ENCODE measurements at regions not wholly inside any gene's neighbourhood (a gene's known extent, or its start where the extent isn't known, plus 50 kb on each side); places are given as distances from the start of the nearest gene placed in this dataset.

DNA sequence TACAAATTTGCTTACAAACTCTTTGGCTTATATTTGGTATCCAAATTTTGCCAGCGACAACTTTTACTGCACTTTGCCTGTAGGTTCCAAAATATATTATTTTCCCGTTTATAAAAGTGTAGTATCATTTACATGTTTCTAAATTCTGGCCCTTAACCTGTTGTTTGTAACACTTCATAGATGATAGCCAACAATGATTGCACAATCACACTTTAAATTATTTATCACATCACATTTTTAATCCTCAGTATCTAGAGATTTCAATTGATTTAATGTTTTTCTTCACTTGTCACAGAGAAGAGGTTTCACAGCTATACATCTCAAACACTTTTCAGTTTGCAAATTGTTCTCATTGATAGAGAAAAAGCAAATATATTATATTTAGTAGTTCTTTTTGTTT is 1151.2 kb upstream of the EYS start (continued):
- TF ChIP-seq, protein P1, sequence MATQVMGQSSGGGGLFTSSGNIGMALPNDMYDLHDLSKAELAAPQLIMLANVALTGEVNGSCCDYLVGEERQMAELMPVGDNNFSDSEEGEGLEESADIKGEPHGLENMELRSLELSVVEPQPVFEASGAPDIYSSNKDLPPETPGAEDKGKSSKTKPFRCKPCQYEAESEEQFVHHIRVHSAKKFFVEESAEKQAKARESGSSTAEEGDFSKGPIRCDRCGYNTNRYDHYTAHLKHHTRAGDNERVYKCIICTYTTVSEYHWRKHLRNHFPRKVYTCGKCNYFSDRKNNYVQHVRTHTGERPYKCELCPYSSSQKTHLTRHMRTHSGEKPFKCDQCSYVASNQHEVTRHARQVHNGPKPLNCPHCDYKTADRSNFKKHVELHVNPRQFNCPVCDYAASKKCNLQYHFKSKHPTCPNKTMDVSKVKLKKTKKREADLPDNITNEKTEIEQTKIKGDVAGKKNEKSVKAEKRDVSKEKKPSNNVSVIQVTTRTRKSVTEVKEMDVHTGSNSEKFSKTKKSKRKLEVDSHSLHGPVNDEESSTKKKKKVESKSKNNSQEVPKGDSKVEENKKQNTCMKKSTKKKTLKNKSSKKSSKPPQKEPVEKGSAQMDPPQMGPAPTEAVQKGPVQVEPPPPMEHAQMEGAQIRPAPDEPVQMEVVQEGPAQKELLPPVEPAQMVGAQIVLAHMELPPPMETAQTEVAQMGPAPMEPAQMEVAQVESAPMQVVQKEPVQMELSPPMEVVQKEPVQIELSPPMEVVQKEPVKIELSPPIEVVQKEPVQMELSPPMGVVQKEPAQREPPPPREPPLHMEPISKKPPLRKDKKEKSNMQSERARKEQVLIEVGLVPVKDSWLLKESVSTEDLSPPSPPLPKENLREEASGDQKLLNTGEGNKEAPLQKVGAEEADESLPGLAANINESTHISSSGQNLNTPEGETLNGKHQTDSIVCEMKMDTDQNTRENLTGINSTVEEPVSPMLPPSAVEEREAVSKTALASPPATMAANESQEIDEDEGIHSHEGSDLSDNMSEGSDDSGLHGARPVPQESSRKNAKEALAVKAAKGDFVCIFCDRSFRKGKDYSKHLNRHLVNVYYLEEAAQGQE (IDR thresholded peaks at IDR 0.05; ENCODE audit: low read depth, low read length), result no peak
- TF ChIP-seq NFIC (IDR thresholded peaks at IDR 0.05; ENCODE audit: low read depth, low read length), result no peak
- no peak for TF ChIP-seq BCLAF1 (IDR thresholded peaks at IDR 0.05)
- TF ChIP-seq, protein P2, sequence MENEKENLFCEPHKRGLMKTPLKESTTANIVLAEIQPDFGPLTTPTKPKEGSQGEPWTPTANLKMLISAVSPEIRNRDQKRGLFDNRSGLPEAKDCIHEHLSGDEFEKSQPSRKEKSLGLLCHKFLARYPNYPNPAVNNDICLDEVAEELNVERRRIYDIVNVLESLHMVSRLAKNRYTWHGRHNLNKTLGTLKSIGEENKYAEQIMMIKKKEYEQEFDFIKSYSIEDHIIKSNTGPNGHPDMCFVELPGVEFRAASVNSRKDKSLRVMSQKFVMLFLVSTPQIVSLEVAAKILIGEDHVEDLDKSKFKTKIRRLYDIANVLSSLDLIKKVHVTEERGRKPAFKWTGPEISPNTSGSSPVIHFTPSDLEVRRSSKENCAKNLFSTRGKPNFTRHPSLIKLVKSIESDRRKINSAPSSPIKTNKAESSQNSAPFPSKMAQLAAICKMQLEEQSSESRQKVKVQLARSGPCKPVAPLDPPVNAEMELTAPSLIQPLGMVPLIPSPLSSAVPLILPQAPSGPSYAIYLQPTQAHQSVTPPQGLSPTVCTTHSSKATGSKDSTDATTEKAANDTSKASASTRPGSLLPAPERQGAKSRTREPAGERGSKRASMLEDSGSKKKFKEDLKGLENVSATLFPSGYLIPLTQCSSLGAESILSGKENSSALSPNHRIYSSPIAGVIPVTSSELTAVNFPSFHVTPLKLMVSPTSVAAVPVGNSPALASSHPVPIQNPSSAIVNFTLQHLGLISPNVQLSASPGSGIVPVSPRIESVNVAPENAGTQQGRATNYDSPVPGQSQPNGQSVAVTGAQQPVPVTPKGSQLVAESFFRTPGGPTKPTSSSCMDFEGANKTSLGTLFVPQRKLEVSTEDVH (IDR thresholded peaks at IDR 0.05; ENCODE audit: low read depth, partially characterized antibody), result no peak
- no peak for TF ChIP-seq ZBED1 (IDR thresholded peaks at IDR 0.05; ENCODE audit: borderline replicate concordance)
- no peak for TF ChIP-seq EED (IDR thresholded peaks at IDR 0.05; ENCODE audit: low read depth)
- no peak for TF ChIP-seq SMAD1 (IDR thresholded peaks at IDR 0.05; ENCODE audit: low read depth, partially characterized antibody)
